ENCODE measurements at regions not wholly inside any gene's neighbourhood (a gene's known extent, or its start where the extent isn't known, plus 50 kb on each side); places are given as distances from the start of the nearest gene placed in this dataset.

GRCh38 chr14:82116721-82117120, 583.1 kb upstream of the SEL1L start:
- no peak overlapping the region for H3K4me3 ChIP-seq (ENCODE audit: low read depth, low read length)
- TF ChIP-seq CTCF (IDR thresholded peaks at IDR 0.05; ENCODE audit: low read depth, low read length) = no peak

GRCh38 chr14:82122655-82123054, 589.0 kb upstream of the SEL1L start:
- no peak for TF ChIP-seq CTCF (IDR thresholded peaks at IDR 0.05; ENCODE audit: low read depth, low read length)
- H3K4me3 ChIP-seq (ENCODE audit: low read depth, low read length) = no peak overlapping the region

DNA sequence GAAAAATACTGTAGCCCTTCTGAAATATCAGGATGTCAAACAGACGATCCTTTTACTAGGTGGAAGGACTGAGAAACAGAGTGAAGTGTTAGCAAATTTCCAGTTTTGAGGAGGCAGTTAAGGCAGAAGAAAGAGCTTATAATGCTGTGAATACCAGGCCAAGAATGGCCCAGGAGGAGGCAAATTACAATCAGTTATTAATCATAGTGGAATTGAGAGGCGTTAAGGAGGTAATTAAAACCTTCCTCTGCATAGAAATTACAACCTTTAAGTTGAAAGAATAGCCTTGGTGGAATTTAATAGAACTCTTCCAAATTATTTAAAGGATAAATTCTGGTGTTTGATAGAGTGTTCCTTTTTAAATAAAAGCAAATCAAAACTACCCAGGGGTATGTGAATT, 590.9 kb upstream of the SEL1L start:
- no peak overlapping the region for H3K4me3 ChIP-seq (ENCODE audit: low read depth, low read length)
- no peak for TF ChIP-seq CTCF (IDR thresholded peaks at IDR 0.05; ENCODE audit: low read depth, low read length)

GRCh38 chr14:82126006-82126405, 592.4 kb upstream of the SEL1L start:
- no peak overlapping the region for H3K4me3 ChIP-seq (ENCODE audit: low read depth, low read length)
- TF ChIP-seq CTCF (IDR thresholded peaks at IDR 0.05; ENCODE audit: low read depth, low read length) = no peak

DNA sequence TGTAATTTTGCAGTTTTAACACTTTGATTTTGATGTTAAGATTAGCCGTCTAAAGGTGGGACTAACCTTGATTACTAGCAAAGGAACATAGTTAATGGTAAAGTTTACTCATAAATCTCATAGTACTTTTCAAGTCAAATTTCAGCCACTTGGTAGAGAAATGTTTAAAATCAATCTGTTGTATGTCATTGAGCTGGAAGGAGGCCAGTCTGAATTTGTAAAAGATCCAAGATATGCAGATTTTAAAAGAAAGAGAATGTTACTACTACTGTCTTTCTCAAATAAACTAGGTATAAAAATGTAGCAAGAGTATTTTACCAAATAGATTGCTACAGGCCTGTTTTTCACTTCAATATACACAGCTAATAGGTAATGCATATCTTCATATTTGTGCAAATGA, 600.8 kb upstream of the SEL1L start:
- no peak for TF ChIP-seq CTCF (IDR thresholded peaks at IDR 0.05; ENCODE audit: low read depth, low read length)
- no peak overlapping the region for H3K4me3 ChIP-seq (ENCODE audit: low read depth, low read length)

DNA sequence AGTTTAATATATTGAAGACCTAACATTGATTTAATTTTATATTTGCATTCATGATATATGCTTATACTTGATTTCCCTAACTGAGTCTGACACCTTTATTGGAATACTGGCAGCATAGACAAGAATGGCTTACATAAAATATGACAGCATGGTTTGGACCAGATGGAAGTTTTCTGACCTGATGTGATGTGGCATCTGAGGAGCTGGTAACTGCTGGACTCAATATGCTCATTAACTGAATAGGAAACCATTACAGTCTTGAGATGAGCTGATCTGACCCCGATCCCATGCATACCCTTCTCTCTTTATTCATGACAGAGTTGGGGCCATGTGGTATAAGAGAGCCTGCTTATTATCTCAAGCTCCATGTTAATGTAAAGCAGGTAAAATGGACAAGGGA, 604.8 kb upstream of the SEL1L start:
- H3K4me3 ChIP-seq (ENCODE audit: low read depth, low read length) = no peak overlapping the region
- TF ChIP-seq CTCF (IDR thresholded peaks at IDR 0.05; ENCODE audit: low read depth, low read length) = no peak

DNA sequence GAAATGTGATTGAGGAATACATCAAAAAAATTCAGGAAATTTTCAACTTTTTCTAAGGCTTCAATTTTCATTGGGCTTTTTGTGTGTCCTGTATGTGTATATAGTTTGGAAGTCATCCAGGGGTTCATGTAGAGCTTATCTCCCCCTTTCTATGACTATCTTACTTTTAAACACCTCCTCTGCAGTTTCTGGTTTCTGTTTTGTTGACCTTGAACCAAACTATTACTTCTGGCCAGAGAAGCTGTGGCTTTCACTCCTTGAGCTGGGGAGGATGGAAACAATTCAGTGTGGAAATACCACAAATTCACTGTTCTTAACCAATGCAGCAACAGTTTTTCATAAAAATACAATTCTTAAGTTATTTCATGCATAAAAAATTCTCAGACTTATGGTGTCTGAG, 613.2 kb upstream of the SEL1L start:
- no peak overlapping the region for H3K4me3 ChIP-seq (ENCODE audit: low read depth, low read length)
- no peak for TF ChIP-seq CTCF (IDR thresholded peaks at IDR 0.05; ENCODE audit: low read depth, low read length)

Data from WI38 (cell line).